BJ (cell line): ENCODE measurements at regions not wholly inside any gene's neighbourhood (a gene's known extent, or its start where the extent isn't known, plus 50 kb on each side); places are given as distances from the start of the nearest gene placed in this dataset.
"Not testable (repeated sequence)": the region's sequence is repeated elsewhere in the genome, so short reads cannot be mapped to it uniquely, and the experiment has no call there.

Experiments used
- CTCF ChIA-PET: fragments of 350-600 bp; formaldehyde crosslinking; extraction: SDS; loops from one replicate; lab custom pipeline; 2021; ENCODE audit warnings: antibody characterized with exemption, inconsistent platforms; lab: Yijun Ruan, JAX
- POLR2A ChIA-PET: fragments of 300-600 bp; sonication (Branson Sonifier 250); formaldehyde crosslinking; extraction: SDS; loops from one replicate; lab custom pipeline; 2021; ENCODE audit warnings: antibody characterized with exemption; lab: Charles Lee
- DNase-seq: peaks from one replicate; pipeline ENCODE4 v3.0.0-alpha.2; 2011; ENCODE audit warnings: low read depth
- H3K27me3 ChIP-seq: 2 replicates; pipeline ENCODE4 v1.6.0; 2011; ENCODE audit warnings: low read length; ENCODE audit not compliant: control insufficient read depth, insufficient read depth
- H3K36me3 ChIP-seq: 2 replicates; pipeline ENCODE4 v1.5.1; 2011; ENCODE audit warnings: low read length; ENCODE audit not compliant: control insufficient read depth, insufficient read depth
- H3K4me3 ChIP-seq: 2 replicates; pipeline ENCODE4 v1.5.1; 2011; ENCODE audit warnings: low read depth, mild to moderate bottlenecking, control low read depth, low read length
- CTCF ChIP-seq: IDR thresholded peaks from 2 replicates; pipeline ENCODE4 v1.5.1; 2011; ENCODE audit warnings: low read depth, mild to moderate bottlenecking, control low read depth, inconsistent platforms, low read length, moderate library complexity; ENCODE audit not compliant: insufficient read depth

- POLR2A ChIA-PET = no interaction called here
- H3K27me3 ChIP-seq = no peaks in the 10 kb centered on the region
- no peak overlapping the region for H3K4me3 ChIP-seq
- CTCF ChIA-PET = no interaction called here
- DNase-seq = no peak
- H3K36me3 ChIP-seq = no peaks in the 10 kb centered on the region
- no peak for TF ChIP-seq CTCF
Observed at GRCh38 chr6:137677709-137678108, 183.5 kb upstream of the OLIG3 start.

GRCh38 chr6:137678451-137678850 lies 184.3 kb upstream of the OLIG3 start:
- no peak overlapping the region for H3K4me3 ChIP-seq
- H3K36me3 ChIP-seq = no peaks in the 10 kb centered on the region
- no peaks in the 10 kb centered on the region for H3K27me3 ChIP-seq
- no peak for TF ChIP-seq CTCF
- DNase-seq = no peak
- CTCF ChIA-PET = no interaction called here
- POLR2A ChIA-PET = interaction anchor here (0.6 kb wide), 1 partner anchor 199 kb away, joined by 4 read pairs; no protein-coding TSS in a partner anchor

- no peak for TF ChIP-seq CTCF
- ChIA-PET POLR2A (interaction anchor here (0.7 kb wide), 1 partner anchor 548 kb away, joined by 3 read pairs; no protein-coding TSS in a partner anchor), CTCF (no interaction called here)
- no peaks in the 10 kb centered on the region for H3K27me3 ChIP-seq
- no peak overlapping the region for H3K4me3 ChIP-seq
- no peak for DNase-seq
- no peaks in the 10 kb centered on the region for H3K36me3 ChIP-seq
Observed at GRCh38 chr6:137680705-137681346, 186.2 kb upstream of the TNFAIP3 start.

GRCh38 chr6:137681445-137682009 lies 185.5 kb upstream of the TNFAIP3 start:
- POLR2A ChIA-PET = interaction anchor here (0.7 kb wide), 1 partner anchor 549 kb away, joined by 3 read pairs; no protein-coding TSS in a partner anchor
- H3K4me3 ChIP-seq = no peak overlapping the region
- no peaks in the 10 kb centered on the region for H3K36me3 ChIP-seq
- H3K27me3 ChIP-seq = no peaks in the 10 kb centered on the region
- CTCF ChIA-PET = no interaction called here
- no peak for DNase-seq
- TF ChIP-seq CTCF = no peak

- H3K36me3 ChIP-seq, H3K4me3 ChIP-seq, POLR2A ChIA-PET, CTCF ChIA-PET, DNase-seq, H3K27me3 ChIP-seq: not testable (repeated sequence)
Observed at GRCh38 chr6:137682658-137683057, 184.4 kb upstream of the TNFAIP3 start.
